SJSA1 (cell line): ENCODE measurements at regions not wholly inside any gene's neighbourhood (a gene's known extent, or its start where the extent isn't known, plus 50 kb on each side); places are given as distances from the start of the nearest gene placed in this dataset.

Experiments used
- DNase-seq, 2 experiments: peaks; one replicate each; pipeline ENCODE4 v3.0.0-alpha.2; 2015 to 2020; ENCODE audit warnings: low spot score in 2 of 2, low read depth in 1 of 2
- H3K27ac ChIP-seq: fragments of 250-450 bp; sonication (Bioruptor Pico); 2 replicates; pipeline ENCODE4 v1.5.1; 2020; ENCODE audit warnings: mild to moderate bottlenecking, moderate library complexity
- H3K27me3 ChIP-seq: fragments of 250-450 bp; sonication (Bioruptor Pico); replicated peaks from 2 replicates; pipeline ENCODE4 v1.5.1; 2020; ENCODE audit warnings: mild to moderate bottlenecking, moderate library complexity
- H3K36me3 ChIP-seq: fragments of 250-450 bp; sonication (Bioruptor Pico); 2 replicates; pipeline ENCODE4 v1.5.1; 2020; ENCODE audit warnings: mild to moderate bottlenecking
- H3K4me1 ChIP-seq: fragments of 250-450 bp; sonication (Bioruptor Pico); replicated peaks from 2 replicates; pipeline ENCODE4 v1.6.1; 2021; ENCODE audit warnings: mild to moderate bottlenecking
- H3K4me3 ChIP-seq: fragments of 250-450 bp; sonication (Bioruptor Pico); 2 replicates; pipeline ENCODE4 v1.5.1; 2020; ENCODE audit warnings: mild to moderate bottlenecking
- H3K9me3 ChIP-seq: fragments of 250-450 bp; sonication (Bioruptor Pico); replicated peaks from 2 replicates; pipeline ENCODE4 v1.5.1; 2020; ENCODE audit warnings: mild to moderate bottlenecking

GRCh38 chr21:28746166-28746565 is 246.5 kb downstream of the LTN1 start:
- no peaks in the 10 kb centered on the region for H3K36me3 ChIP-seq
- DNase-seq = no peak
- peaks cover 4% of the 10 kb centered on the region for H3K4me1 ChIP-seq
- no peak overlapping the region for H3K4me3 ChIP-seq
- H3K9me3 ChIP-seq = no peaks in the 10 kb centered on the region
- no peak overlapping the region for H3K27ac ChIP-seq
- no peaks in the 10 kb centered on the region for H3K27me3 ChIP-seq

- Histone ChIP-seq H3K4me1 (peaks cover 4% of the 10 kb centered on the region), H3K36me3 (no peaks in the 10 kb centered on the region), H3K9me3 (no peaks in the 10 kb centered on the region), H3K27me3 (no peaks in the 10 kb centered on the region), H3K4me3 (peak overlapping the region; percentile 23), H3K27ac (no peak overlapping the region)
- DNase-seq = peak; percentile 68 to 74
Measured at GRCh38 chr21:28745131-28746016, 247.3 kb downstream of the LTN1 start.

GRCh38 chr21:28743723-28744122 is 249.0 kb downstream of the LTN1 start:
- no peak overlapping the region for H3K4me3 ChIP-seq
- no peaks in the 10 kb centered on the region for H3K36me3 ChIP-seq
- DNase-seq = no peak
- H3K27ac ChIP-seq = no peak overlapping the region
- H3K27me3 ChIP-seq = no peaks in the 10 kb centered on the region
- peaks cover 4% of the 10 kb centered on the region for H3K4me1 ChIP-seq
- no peaks in the 10 kb centered on the region for H3K9me3 ChIP-seq

GRCh38 chr21:28742527-28742926 is 250.2 kb downstream of the LTN1 start:
- Histone ChIP-seq H3K4me3 (no peak overlapping the region), H3K9me3 (no peaks in the 10 kb centered on the region), H3K27ac (no peak overlapping the region), H3K4me1 (peaks cover 4% of the 10 kb centered on the region), H3K27me3 (no peaks in the 10 kb centered on the region), H3K36me3 (no peaks in the 10 kb centered on the region)
- DNase-seq = no peak

- Histone ChIP-seq H3K27me3 (no peaks in the 10 kb centered on the region), H3K4me1 (no peaks in the 10 kb centered on the region), H3K4me3 (no peak overlapping the region), H3K36me3 (no peaks in the 10 kb centered on the region), H3K27ac (no peak overlapping the region), H3K9me3 (no peaks in the 10 kb centered on the region)
- no peak for DNase-seq
Measured at GRCh38 chr21:28740125-28740524, 252.6 kb downstream of the LTN1 start.

- no peak overlapping the region for H3K4me3 ChIP-seq
- no peaks in the 10 kb centered on the region for H3K9me3 ChIP-seq
- DNase-seq = no peak
- H3K4me1 ChIP-seq = no peaks in the 10 kb centered on the region
- no peaks in the 10 kb centered on the region for H3K27me3 ChIP-seq
- no peak overlapping the region for H3K27ac ChIP-seq
- no peaks in the 10 kb centered on the region for H3K36me3 ChIP-seq
Measured at GRCh38 chr21:28738882-28739281, 253.8 kb downstream of the LTN1 start.

GRCh38 chr21:28738420-28738704 is 254.3 kb downstream of the LTN1 start:
- Histone ChIP-seq H3K36me3 (no peaks in the 10 kb centered on the region), H3K9me3 (no peaks in the 10 kb centered on the region), H3K4me3 (no peak overlapping the region), H3K27me3 (no peaks in the 10 kb centered on the region), H3K27ac (no peak overlapping the region), H3K4me1 (no peaks in the 10 kb centered on the region)
- no peak for DNase-seq

GRCh38 chr21:28737674-28738419 is 254.8 kb downstream of the LTN1 start:
- Histone ChIP-seq H3K9me3 (no peaks in the 10 kb centered on the region), H3K36me3 (no peaks in the 10 kb centered on the region), H3K4me3 (no peak overlapping the region), H3K27me3 (no peaks in the 10 kb centered on the region), H3K27ac (no peak overlapping the region), H3K4me1 (no peaks in the 10 kb centered on the region)
- DNase-seq = no peak

- no peaks in the 10 kb centered on the region for H3K9me3 ChIP-seq
- DNase-seq = no peak
- H3K4me3 ChIP-seq = no peak overlapping the region
- no peaks in the 10 kb centered on the region for H3K27me3 ChIP-seq
- no peaks in the 10 kb centered on the region for H3K4me1 ChIP-seq
- H3K36me3 ChIP-seq = no peaks in the 10 kb centered on the region
- H3K27ac ChIP-seq = no peak overlapping the region
Measured at GRCh38 chr21:28734522-28735175, 258.0 kb downstream of the LTN1 start.

GRCh38 chr21:28731700-28732321 is 260.9 kb downstream of the LTN1 start:
- DNase-seq = no peak
- no peak overlapping the region for H3K4me3 ChIP-seq

GRCh38 chr21:28729887-28730286 is 262.8 kb downstream of the LTN1 start:
- Histone ChIP-seq H3K4me3 (no peak overlapping the region), H3K4me1 (no peaks in the 10 kb centered on the region), H3K36me3 (no peaks in the 10 kb centered on the region), H3K27ac (no peak overlapping the region), H3K27me3 (no peaks in the 10 kb centered on the region), H3K9me3 (no peaks in the 10 kb centered on the region)
- no peak for DNase-seq

More at GRCh38 chr21:28731700-28732321, 260.9 kb downstream of the LTN1 start:
- Histone ChIP-seq H3K36me3 (no peaks in the 10 kb centered on the region), H3K27me3 (no peaks in the 10 kb centered on the region), H3K9me3 (no peaks in the 10 kb centered on the region), H3K4me1 (no peaks in the 10 kb centered on the region), H3K27ac (no peak overlapping the region)

GRCh38 chr21:28727809-28728208 is 264.9 kb downstream of the LTN1 start:
- no peak for DNase-seq
- H3K27ac ChIP-seq = no peak overlapping the region
- no peaks in the 10 kb centered on the region for H3K4me1 ChIP-seq
- no peaks in the 10 kb centered on the region for H3K27me3 ChIP-seq
- no peaks in the 10 kb centered on the region for H3K36me3 ChIP-seq
- H3K9me3 ChIP-seq = no peaks in the 10 kb centered on the region
- H3K4me3 ChIP-seq = no peak overlapping the region

GRCh38 chr21:28725396-28725795 is 267.3 kb downstream of the LTN1 start:
- no peak for DNase-seq
- no peak overlapping the region for H3K4me3 ChIP-seq

GRCh38 chr21:28723646-28724045 is 269.0 kb downstream of the LTN1 start:
- H3K4me3 ChIP-seq = no peak overlapping the region
- no peaks in the 10 kb centered on the region for H3K4me1 ChIP-seq
- H3K27me3 ChIP-seq = no peaks in the 10 kb centered on the region
- no peaks in the 10 kb centered on the region for H3K36me3 ChIP-seq
- H3K9me3 ChIP-seq = no peaks in the 10 kb centered on the region
- no peak overlapping the region for H3K27ac ChIP-seq
- DNase-seq = no peak

More at GRCh38 chr21:28725396-28725795, 267.3 kb downstream of the LTN1 start:
- Histone ChIP-seq H3K9me3 (no peaks in the 10 kb centered on the region), H3K27me3 (no peaks in the 10 kb centered on the region), H3K36me3 (no peaks in the 10 kb centered on the region), H3K4me1 (no peaks in the 10 kb centered on the region), H3K27ac (no peak overlapping the region)
